Fibroblast of lung (primary cell): ENCODE measurements at regions not wholly inside any gene's neighbourhood (a gene's known extent, or its start where the extent isn't known, plus 50 kb on each side); places are given as distances from the start of the nearest gene placed in this dataset.

Experiments
- DNase-seq, 2 donors: peaks; one replicate each; pipeline versions ENCODE4 v3.0.0 to v3.0.0-alpha.2; 2010; ENCODE audit warnings: low read depth in 2 of 2
- H2AFZ ChIP-seq: 2 replicates; pipeline ENCODE4 v1.5.1; 2012; ENCODE audit warnings: low read length, control low read depth, inconsistent platforms
- H3K27ac ChIP-seq: 2 replicates; pipeline ENCODE4 v1.5.1; 2011; ENCODE audit warnings: low read length, control low read depth; ENCODE audit not compliant: insufficient read depth
- H3K27me3 ChIP-seq: 2 replicates; pipeline ENCODE4 v1.5.1; 2011; ENCODE audit warnings: mild to moderate bottlenecking, low read length; ENCODE audit not compliant: control insufficient read depth, insufficient read depth
- H3K36me3 ChIP-seq: 2 replicates; pipeline ENCODE4 v1.5.1; 2011; ENCODE audit warnings: low read length; ENCODE audit not compliant: control insufficient read depth, insufficient read depth
- H3K4me1 ChIP-seq: 2 replicates; pipeline ENCODE4 v1.5.1; 2011; ENCODE audit warnings: low read length; ENCODE audit not compliant: control insufficient read depth, insufficient read depth; ENCODE audit errors: extremely low read depth
- H3K4me2 ChIP-seq: 2 replicates; pipeline ENCODE4 v1.5.1; 2011; ENCODE audit warnings: low read length, control low read depth; ENCODE audit not compliant: insufficient read depth; ENCODE audit errors: extremely low read depth
- H3K4me3 ChIP-seq, 4 experiments: fragments of 200-600 bp in 1 of 4; sonication (generic) in 1 of 4; replicated peaks in 1 of 4; 2 replicates each; pipeline ENCODE4 v1.5.1; 2011 to 2016; ENCODE audit warnings: low read length in 4 of 4, low read depth in 3 of 4, mild to moderate bottlenecking in 3 of 4, control low read depth in 2 of 4, inconsistent platforms in 1 of 4, mixed read lengths in 1 of 4; ENCODE audit not compliant: insufficient read depth in 1 of 4; ENCODE audit errors: control extremely low read depth in 1 of 4
- H3K79me2 ChIP-seq: 2 replicates; pipeline ENCODE4 v1.5.1; 2012; ENCODE audit warnings: mild to moderate bottlenecking, low read length, inconsistent platforms; ENCODE audit not compliant: control insufficient read depth, insufficient read depth
- H3K9ac ChIP-seq: 2 replicates; pipeline ENCODE4 v1.5.1; 2011; ENCODE audit warnings: mild to moderate bottlenecking, low read length, control low read depth; ENCODE audit not compliant: insufficient read depth
- H3K9me3 ChIP-seq: 2 replicates; pipeline ENCODE4 v1.5.1; 2012; ENCODE audit warnings: low read depth, low read length; ENCODE audit not compliant: control insufficient read depth, insufficient read depth
- H4K20me1 ChIP-seq: 2 replicates; pipeline ENCODE4 v1.5.1; 2011; ENCODE audit warnings: low read length; ENCODE audit not compliant: control insufficient read depth, insufficient read depth; ENCODE audit errors: extremely low read depth
- EZH2 ChIP-seq: IDR thresholded peaks from 2 replicates; pipeline ENCODE4 v1.5.1; 2012; ENCODE audit warnings: low read length, control low read depth, mild to moderate bottlenecking; ENCODE audit errors: missing control alignments
- TF ChIP-seq, protein P1 (sequence below), 2 donors: IDR thresholded peaks in 1 of 2; conservative IDR thresholded peaks in 1 of 2; 1 replicate in 1 of 2; 2 replicates in 1 of 2; pipeline ENCODE4 v1.5.1; 2011 to 2012; ENCODE audit warnings: low read length in 2 of 2, control low read depth in 1 of 2, inconsistent platforms in 1 of 2, low read depth in 1 of 2, mild to moderate bottlenecking in 1 of 2

DNA sequence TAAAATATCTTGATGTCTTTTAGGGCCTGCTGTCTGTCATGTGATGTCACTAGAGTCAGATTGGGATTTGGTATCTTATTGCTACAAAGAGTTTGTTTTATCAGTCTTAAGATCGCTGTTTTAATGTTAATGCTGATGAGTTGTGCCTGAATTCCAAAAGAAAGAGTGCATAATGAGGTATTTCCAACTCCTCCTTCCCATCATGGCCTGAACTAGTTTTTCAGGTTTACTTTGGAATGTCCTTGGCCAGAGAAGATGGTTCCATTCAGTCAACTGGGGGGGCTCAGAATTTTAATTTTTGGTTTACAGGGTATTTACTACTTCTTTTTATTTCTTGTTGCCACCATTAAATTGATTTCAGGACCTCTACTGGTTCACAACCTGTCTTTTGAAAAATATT, 74.3 kb upstream of the MARCHF11 start:
- no peaks in the 10 kb centered on the region for H3K36me3 ChIP-seq
- no peak overlapping the region for H3K9ac ChIP-seq
- H3K27me3 ChIP-seq = no peaks in the 10 kb centered on the region
- no peak overlapping the region for H3K27ac ChIP-seq
- TF ChIP-seq, protein P1, sequence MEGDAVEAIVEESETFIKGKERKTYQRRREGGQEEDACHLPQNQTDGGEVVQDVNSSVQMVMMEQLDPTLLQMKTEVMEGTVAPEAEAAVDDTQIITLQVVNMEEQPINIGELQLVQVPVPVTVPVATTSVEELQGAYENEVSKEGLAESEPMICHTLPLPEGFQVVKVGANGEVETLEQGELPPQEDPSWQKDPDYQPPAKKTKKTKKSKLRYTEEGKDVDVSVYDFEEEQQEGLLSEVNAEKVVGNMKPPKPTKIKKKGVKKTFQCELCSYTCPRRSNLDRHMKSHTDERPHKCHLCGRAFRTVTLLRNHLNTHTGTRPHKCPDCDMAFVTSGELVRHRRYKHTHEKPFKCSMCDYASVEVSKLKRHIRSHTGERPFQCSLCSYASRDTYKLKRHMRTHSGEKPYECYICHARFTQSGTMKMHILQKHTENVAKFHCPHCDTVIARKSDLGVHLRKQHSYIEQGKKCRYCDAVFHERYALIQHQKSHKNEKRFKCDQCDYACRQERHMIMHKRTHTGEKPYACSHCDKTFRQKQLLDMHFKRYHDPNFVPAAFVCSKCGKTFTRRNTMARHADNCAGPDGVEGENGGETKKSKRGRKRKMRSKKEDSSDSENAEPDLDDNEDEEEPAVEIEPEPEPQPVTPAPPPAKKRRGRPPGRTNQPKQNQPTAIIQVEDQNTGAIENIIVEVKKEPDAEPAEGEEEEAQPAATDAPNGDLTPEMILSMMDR (conservative IDR thresholded peaks at IDR 0.05 in 1 of 2, IDR thresholded peaks at IDR 0.05 in 1 of 2; ENCODE audit: low read depth in 1 of 2, low read length in 2 of 2) = no peak
- no peak for TF ChIP-seq EZH2
- no peaks in the 10 kb centered on the region for H3K9me3 ChIP-seq
- no peaks in the 10 kb centered on the region for H3K79me2 ChIP-seq
- H3K4me3 ChIP-seq = no peak overlapping the region
- H3K4me1 ChIP-seq = no peaks in the 10 kb centered on the region
- H3K4me2 ChIP-seq = no peak overlapping the region
- H2AFZ ChIP-seq = no peak overlapping the region
- no peak for DNase-seq
- H4K20me1 ChIP-seq = no peaks in the 10 kb centered on the region

DNA sequence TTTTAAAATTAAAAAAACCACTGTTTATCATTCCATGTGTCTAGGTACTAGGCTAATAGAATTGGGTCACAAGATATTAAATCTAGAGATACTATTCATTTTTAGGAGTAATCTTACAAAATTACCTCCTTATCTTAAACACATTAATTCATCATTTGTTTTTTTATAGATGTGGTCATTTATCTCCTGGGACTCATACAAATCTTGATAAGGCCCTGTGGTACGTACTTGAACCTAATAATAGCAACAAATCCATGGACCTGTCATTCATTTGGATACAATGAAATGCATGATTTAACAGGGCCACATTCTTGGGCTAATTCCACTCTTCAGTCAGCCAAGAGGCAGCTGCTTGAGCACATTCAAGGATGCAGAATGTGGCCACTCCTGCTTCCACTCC, 66.4 kb upstream of the MARCHF11 start:
- Histone ChIP-seq H2AFZ (no peak overlapping the region), H3K4me3 (no peak overlapping the region), H3K27ac (no peak overlapping the region), H3K79me2 (no peaks in the 10 kb centered on the region), H3K9me3 (no peaks in the 10 kb centered on the region), H3K4me2 (no peak overlapping the region), H4K20me1 (no peaks in the 10 kb centered on the region), H3K4me1 (no peaks in the 10 kb centered on the region), H3K27me3 (no peaks in the 10 kb centered on the region), H3K36me3 (no peaks in the 10 kb centered on the region), H3K9ac (no peak overlapping the region)
- TF ChIP-seq, protein P1 (conservative IDR thresholded peaks at IDR 0.05 in 1 of 2, IDR thresholded peaks at IDR 0.05 in 1 of 2; ENCODE audit: low read depth in 1 of 2, low read length in 2 of 2) = no peak
- no peak for DNase-seq

DNA sequence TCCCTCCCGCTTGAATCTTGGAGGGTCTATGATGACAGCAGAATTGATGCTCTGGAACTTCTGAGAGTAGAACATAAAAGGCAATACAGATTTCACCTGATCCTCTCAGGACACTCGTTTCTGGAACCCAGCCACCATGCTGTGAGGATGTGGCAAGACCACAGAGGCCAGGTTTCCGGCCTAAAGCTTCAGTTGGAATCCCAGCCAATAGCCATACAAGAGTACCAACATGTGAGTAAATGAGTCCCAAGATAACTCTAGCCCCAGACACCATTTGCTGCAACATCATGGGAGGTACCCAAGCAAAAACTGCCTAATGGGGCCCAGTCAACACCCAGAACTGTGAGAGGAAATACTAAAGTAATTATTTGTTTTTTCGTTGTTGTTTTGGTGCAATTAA, 65.7 kb upstream of the MARCHF11 start:
- Histone ChIP-seq H3K4me1 (no peaks in the 10 kb centered on the region), H2AFZ (no peak overlapping the region), H3K79me2 (no peaks in the 10 kb centered on the region), H4K20me1 (no peaks in the 10 kb centered on the region), H3K9ac (no peak overlapping the region), H3K9me3 (no peaks in the 10 kb centered on the region), H3K27ac (no peak overlapping the region), H3K4me3 (no peak overlapping the region), H3K27me3 (no peaks in the 10 kb centered on the region), H3K4me2 (no peak overlapping the region), H3K36me3 (no peaks in the 10 kb centered on the region)
- no peak for TF ChIP-seq EZH2
- TF ChIP-seq, protein P1 (conservative IDR thresholded peaks at IDR 0.05 in 1 of 2, IDR thresholded peaks at IDR 0.05 in 1 of 2; ENCODE audit: low read depth in 1 of 2, low read length in 2 of 2) = no peak
- DNase-seq = no peak
